WTC11 (cell line): ENCODE measurements at regions not wholly inside any gene's neighbourhood (a gene's known extent, or its start where the extent isn't known, plus 50 kb on each side); places are given as distances from the start of the nearest gene placed in this dataset.
A peak's percentile ranks its signal among the peaks of the same experiment; 100 is the strongest.

Source experiments
- ATAC-seq: fragments of 200-7000 bp; cut with Tn5 transposase; 2 replicates; pipeline ENCODE4 v1.10.0; 2021; ENCODE audit warnings: mild to moderate bottlenecking, moderate library complexity
- CTCF ChIA-PET: fragments of 300-600 bp; sonication (Branson Sonifier 250); formaldehyde crosslinking; loops from one replicate; lab custom pipeline; 2021; ENCODE audit warnings: antibody characterized with exemption; lab: Charles Lee
- POLR2A ChIA-PET: fragments of 350-600 bp; sonication (Branson Sonifier 250); formaldehyde crosslinking; loops from one replicate; lab custom pipeline; 2021; ENCODE audit warnings: antibody characterized with exemption; lab: Charles Lee
- DNase-seq: peaks from one replicate; pipeline ENCODE4 v3.0.0; 2021; ENCODE audit warnings: low spot score
- H3K27ac Mint-ChIP-seq: 2 replicates; pipeline ENCODE4 v1.8.0; 2021; ENCODE audit warnings: mixed read lengths
- H3K27me3 Mint-ChIP-seq: 2 replicates; pipeline ENCODE4 v1.8.0; 2021; ENCODE audit warnings: low read depth, mild to moderate bottlenecking, moderate library complexity, mixed read lengths
- H3K36me3 Mint-ChIP-seq: 2 replicates; pipeline ENCODE4 v1.8.0; 2021; ENCODE audit warnings: mixed read lengths
- H3K4me1 Mint-ChIP-seq: 2 replicates; pipeline ENCODE4 v1.8.0; 2022; ENCODE audit warnings: mixed read lengths
- H3K4me3 Mint-ChIP-seq: 2 replicates; pipeline ENCODE4 v1.8.0; 2021; ENCODE audit warnings: mild to moderate bottlenecking, moderate library complexity, mixed read lengths
- H3K9me3 Mint-ChIP-seq: 2 replicates; pipeline ENCODE4 v1.8.0; 2021; ENCODE audit warnings: mixed read lengths
- EMX1 ChIP-seq: fragments of 250-450 bp; sonication (Bioruptor Pico); IDR thresholded peaks from 2 replicates; pipeline ENCODE4 v1.8.0; 2021; ENCODE audit warnings: mild to moderate bottlenecking
- ESRRA ChIP-seq: sonication (generic); formaldehyde crosslinking; IDR thresholded peaks from 2 replicates; pipeline ENCODE4 v1.8.1; 2022; ENCODE audit warnings: mild to moderate bottlenecking, missing genetic modification reagents, borderline replicate concordance
- GRHL2 ChIP-seq: fragments of 250-450 bp; sonication (Bioruptor Pico); IDR thresholded peaks from 2 replicates; pipeline ENCODE4 v1.8.0; 2022; ENCODE audit warnings: mild to moderate bottlenecking, moderate library complexity; ENCODE audit not compliant: insufficient replicate concordance, severe bottlenecking
- GTF2I ChIP-seq: fragments of 250-450 bp; sonication (Bioruptor Pico); conservative IDR thresholded peaks from 2 replicates; pipeline ENCODE4 v1.4.0; 2021; ENCODE audit warnings: mild to moderate bottlenecking
- HMGA2 ChIP-seq: fragments of 250-450 bp; sonication (Bioruptor Pico); IDR thresholded peaks from 2 replicates; pipeline ENCODE4 v1.4.0; 2021; ENCODE audit warnings: mild to moderate bottlenecking, moderate library complexity
- IRF2 ChIP-seq: sonication (generic); formaldehyde crosslinking; IDR thresholded peaks from 2 replicates; pipeline ENCODE4 v1.8.0; 2022; ENCODE audit warnings: low read depth, missing genetic modification reagents, borderline replicate concordance
- NR2C2 ChIP-seq: sonication (generic); formaldehyde crosslinking; IDR thresholded peaks from 2 replicates; pipeline ENCODE4 v1.8.0; 2022; ENCODE audit warnings: mild to moderate bottlenecking, missing genetic modification reagents
- PRRX2 ChIP-seq: fragments of 250-450 bp; sonication (Bioruptor Pico); IDR thresholded peaks from 2 replicates; pipeline ENCODE4 v1.8.0; 2021; ENCODE audit warnings: mild to moderate bottlenecking
- RORB ChIP-seq: fragments of 250-450 bp; sonication (Bioruptor Pico); IDR thresholded peaks from 2 replicates; pipeline ENCODE4 v1.9.0; 2021; ENCODE audit warnings: mild to moderate bottlenecking
- SOX15 ChIP-seq: fragments of 250-450 bp; sonication (Bioruptor Pico); IDR thresholded peaks from 2 replicates; pipeline ENCODE4 v1.9.0; 2021; ENCODE audit warnings: mild to moderate bottlenecking
- SP1 ChIP-seq: sonication (generic); formaldehyde crosslinking; conservative IDR thresholded peaks from 2 replicates; pipeline ENCODE4 v1.8.1; 2022; ENCODE audit warnings: missing genetic modification reagents
- ZNF263 ChIP-seq: sonication (generic); formaldehyde crosslinking; IDR thresholded peaks from 2 replicates; pipeline ENCODE4 v1.8.1; 2022; ENCODE audit warnings: low read depth, mild to moderate bottlenecking, moderate library complexity, missing genetic modification reagents
- ZNF396 ChIP-seq: fragments of 250-450 bp; sonication (Bioruptor Pico); IDR thresholded peaks from 2 replicates; pipeline ENCODE4 v1.8.0; 2021; ENCODE audit warnings: mild to moderate bottlenecking, moderate library complexity, borderline replicate concordance
- ZNF671 ChIP-seq: fragments of 250-450 bp; sonication (Bioruptor Pico); IDR thresholded peaks from 2 replicates; pipeline ENCODE4 v1.8.0; 2021; ENCODE audit warnings: mild to moderate bottlenecking
- TF ChIP-seq, protein P1 (sequence below): fragments of 250-450 bp; sonication (Bioruptor Pico); IDR thresholded peaks from 2 replicates; pipeline ENCODE4 v1.8.0; 2021; ENCODE audit warnings: mild to moderate bottlenecking
- TF ChIP-seq, protein P2 (sequence below): fragments of 250-450 bp; sonication (Bioruptor Pico); IDR thresholded peaks from 2 replicates; pipeline ENCODE4 v1.9.0; 2021; ENCODE audit warnings: mild to moderate bottlenecking, borderline replicate concordance
- TF ChIP-seq, protein P3 (sequence below): sonication (generic); formaldehyde crosslinking; IDR thresholded peaks from 2 replicates; pipeline ENCODE4 v1.8.1; 2023; ENCODE audit warnings: mild to moderate bottlenecking, missing genetic modification reagents
- TF ChIP-seq, protein P4 (sequence below): sonication (generic); formaldehyde crosslinking; IDR thresholded peaks from 2 replicates; pipeline ENCODE4 v1.8.0; 2022; ENCODE audit warnings: mild to moderate bottlenecking, missing genetic modification reagents
- TF ChIP-seq, protein P5 (sequence below): sonication (generic); formaldehyde crosslinking; IDR thresholded peaks from 2 replicates; pipeline ENCODE4 v1.8.0; 2023; ENCODE audit warnings: missing genetic modification reagents
- TF ChIP-seq, protein P6 (sequence below): sonication (generic); formaldehyde crosslinking; IDR thresholded peaks from 2 replicates; pipeline ENCODE4 v1.8.1; 2022; ENCODE audit warnings: mild to moderate bottlenecking, moderate library complexity, missing genetic modification reagents
- TF ChIP-seq, protein P7 (sequence below): fragments of 250-450 bp; sonication (Bioruptor Pico); IDR thresholded peaks from 2 replicates; pipeline ENCODE4 v1.9.0; 2021; ENCODE audit warnings: mild to moderate bottlenecking

DNA sequence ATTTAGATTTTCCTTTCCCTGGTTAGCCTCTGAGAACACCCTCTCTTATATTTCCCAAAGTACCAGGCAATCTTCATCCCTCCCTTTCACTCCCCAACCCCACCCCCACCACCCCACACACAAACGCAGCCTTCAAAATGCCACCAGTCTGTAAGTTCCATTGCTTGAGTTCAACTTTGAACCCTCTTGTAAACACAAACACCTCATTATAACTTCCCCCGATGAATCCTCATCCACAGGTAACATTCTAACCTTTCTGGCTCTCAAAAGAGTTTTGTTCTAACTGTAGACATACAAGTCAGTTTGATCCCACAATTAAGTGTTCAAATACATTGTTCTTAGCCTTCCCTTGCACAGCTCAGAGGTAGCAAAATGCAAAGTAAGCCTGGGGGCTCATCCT is 199.4 kb upstream of the FOXN3 start (continued):
- TF ChIP-seq, protein P1, sequence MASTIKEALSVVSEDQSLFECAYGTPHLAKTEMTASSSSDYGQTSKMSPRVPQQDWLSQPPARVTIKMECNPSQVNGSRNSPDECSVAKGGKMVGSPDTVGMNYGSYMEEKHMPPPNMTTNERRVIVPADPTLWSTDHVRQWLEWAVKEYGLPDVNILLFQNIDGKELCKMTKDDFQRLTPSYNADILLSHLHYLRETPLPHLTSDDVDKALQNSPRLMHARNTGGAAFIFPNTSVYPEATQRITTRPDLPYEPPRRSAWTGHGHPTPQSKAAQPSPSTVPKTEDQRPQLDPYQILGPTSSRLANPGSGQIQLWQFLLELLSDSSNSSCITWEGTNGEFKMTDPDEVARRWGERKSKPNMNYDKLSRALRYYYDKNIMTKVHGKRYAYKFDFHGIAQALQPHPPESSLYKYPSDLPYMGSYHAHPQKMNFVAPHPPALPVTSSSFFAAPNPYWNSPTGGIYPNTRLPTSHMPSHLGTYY (CRISPR knock-in tag) = no peak
- TF ChIP-seq, protein P2, sequence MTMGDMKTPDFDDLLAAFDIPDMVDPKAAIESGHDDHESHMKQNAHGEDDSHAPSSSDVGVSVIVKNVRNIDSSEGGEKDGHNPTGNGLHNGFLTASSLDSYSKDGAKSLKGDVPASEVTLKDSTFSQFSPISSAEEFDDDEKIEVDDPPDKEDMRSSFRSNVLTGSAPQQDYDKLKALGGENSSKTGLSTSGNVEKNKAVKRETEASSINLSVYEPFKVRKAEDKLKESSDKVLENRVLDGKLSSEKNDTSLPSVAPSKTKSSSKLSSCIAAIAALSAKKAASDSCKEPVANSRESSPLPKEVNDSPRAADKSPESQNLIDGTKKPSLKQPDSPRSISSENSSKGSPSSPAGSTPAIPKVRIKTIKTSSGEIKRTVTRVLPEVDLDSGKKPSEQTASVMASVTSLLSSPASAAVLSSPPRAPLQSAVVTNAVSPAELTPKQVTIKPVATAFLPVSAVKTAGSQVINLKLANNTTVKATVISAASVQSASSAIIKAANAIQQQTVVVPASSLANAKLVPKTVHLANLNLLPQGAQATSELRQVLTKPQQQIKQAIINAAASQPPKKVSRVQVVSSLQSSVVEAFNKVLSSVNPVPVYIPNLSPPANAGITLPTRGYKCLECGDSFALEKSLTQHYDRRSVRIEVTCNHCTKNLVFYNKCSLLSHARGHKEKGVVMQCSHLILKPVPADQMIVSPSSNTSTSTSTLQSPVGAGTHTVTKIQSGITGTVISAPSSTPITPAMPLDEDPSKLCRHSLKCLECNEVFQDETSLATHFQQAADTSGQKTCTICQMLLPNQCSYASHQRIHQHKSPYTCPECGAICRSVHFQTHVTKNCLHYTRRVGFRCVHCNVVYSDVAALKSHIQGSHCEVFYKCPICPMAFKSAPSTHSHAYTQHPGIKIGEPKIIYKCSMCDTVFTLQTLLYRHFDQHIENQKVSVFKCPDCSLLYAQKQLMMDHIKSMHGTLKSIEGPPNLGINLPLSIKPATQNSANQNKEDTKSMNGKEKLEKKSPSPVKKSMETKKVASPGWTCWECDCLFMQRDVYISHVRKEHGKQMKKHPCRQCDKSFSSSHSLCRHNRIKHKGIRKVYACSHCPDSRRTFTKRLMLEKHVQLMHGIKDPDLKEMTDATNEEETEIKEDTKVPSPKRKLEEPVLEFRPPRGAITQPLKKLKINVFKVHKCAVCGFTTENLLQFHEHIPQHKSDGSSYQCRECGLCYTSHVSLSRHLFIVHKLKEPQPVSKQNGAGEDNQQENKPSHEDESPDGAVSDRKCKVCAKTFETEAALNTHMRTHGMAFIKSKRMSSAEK (CRISPR knock-in tag) = no peak
- TF ChIP-seq SOX15 (CRISPR knock-in tag) (no peak), PRRX2 (CRISPR knock-in tag) (no peak), ZNF396 (CRISPR knock-in tag) (no peak), ZNF263 (CRISPR knock-in tag) (no peak)
- TF ChIP-seq, protein P3, sequence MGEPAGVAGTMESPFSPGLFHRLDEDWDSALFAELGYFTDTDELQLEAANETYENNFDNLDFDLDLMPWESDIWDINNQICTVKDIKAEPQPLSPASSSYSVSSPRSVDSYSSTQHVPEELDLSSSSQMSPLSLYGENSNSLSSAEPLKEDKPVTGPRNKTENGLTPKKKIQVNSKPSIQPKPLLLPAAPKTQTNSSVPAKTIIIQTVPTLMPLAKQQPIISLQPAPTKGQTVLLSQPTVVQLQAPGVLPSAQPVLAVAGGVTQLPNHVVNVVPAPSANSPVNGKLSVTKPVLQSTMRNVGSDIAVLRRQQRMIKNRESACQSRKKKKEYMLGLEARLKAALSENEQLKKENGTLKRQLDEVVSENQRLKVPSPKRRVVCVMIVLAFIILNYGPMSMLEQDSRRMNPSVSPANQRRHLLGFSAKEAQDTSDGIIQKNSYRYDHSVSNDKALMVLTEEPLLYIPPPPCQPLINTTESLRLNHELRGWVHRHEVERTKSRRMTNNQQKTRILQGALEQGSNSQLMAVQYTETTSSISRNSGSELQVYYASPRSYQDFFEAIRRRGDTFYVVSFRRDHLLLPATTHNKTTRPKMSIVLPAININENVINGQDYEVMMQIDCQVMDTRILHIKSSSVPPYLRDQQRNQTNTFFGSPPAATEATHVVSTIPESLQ (CRISPR knock-in tag) = no peak
- TF ChIP-seq, protein P4, sequence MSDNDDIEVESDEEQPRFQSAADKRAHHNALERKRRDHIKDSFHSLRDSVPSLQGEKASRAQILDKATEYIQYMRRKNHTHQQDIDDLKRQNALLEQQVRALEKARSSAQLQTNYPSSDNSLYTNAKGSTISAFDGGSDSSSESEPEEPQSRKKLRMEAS = no peak

DNA sequence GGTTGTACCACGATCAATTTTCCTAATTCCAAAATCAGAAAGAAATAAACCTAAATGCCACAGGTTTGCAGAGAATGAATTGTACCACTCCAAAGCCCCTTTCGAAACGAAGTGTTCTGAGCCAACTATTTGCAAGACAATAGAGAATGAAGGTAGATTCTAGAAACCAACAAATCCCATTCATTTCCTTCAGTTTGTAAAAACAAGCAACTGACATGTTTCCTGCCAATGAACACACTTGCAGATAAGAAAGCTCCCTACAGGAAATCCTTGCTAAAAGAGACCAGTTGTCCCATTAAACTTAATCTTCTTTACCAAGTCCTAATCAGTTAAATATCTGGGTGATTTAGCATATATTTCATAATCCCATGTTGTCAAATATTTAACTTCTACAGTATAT is 198.4 kb upstream of the FOXN3 start:
- Mint-ChIP-seq H3K4me3 (peak overlapping the region; percentile 82), H3K4me1 (peaks cover 71% of the 10 kb centered on the region), H3K36me3 (peaks cover 10% of the 10 kb centered on the region), H3K27me3 (no peaks in the 10 kb centered on the region), H3K9me3 (no peaks in the 10 kb centered on the region), H3K27ac (peak overlapping the region; percentile 92)
- POLR2A ChIA-PET = interaction anchor here (1.2 to 1.9 kb wide), 2 partner anchors 12 to 199 kb away, joined by 3 to 4 read pairs; no protein-coding TSS in a partner anchor
- peak; percentile 6; the same call in 1 of the 2 replicates for ATAC-seq
- CTCF ChIA-PET = interaction anchor here (0.6 to 1.5 kb wide), 2 partner anchors 106 to 438 kb away, joined by 3 read pairs; no protein-coding TSS in a partner anchor
- TF ChIP-seq RORB (CRISPR knock-in tag) (no peak), SP1 (CRISPR knock-in tag) (0 out of 2 replicates have a peak, but pooled peaks have one; percentile 27)
- no peak for DNase-seq

DNA sequence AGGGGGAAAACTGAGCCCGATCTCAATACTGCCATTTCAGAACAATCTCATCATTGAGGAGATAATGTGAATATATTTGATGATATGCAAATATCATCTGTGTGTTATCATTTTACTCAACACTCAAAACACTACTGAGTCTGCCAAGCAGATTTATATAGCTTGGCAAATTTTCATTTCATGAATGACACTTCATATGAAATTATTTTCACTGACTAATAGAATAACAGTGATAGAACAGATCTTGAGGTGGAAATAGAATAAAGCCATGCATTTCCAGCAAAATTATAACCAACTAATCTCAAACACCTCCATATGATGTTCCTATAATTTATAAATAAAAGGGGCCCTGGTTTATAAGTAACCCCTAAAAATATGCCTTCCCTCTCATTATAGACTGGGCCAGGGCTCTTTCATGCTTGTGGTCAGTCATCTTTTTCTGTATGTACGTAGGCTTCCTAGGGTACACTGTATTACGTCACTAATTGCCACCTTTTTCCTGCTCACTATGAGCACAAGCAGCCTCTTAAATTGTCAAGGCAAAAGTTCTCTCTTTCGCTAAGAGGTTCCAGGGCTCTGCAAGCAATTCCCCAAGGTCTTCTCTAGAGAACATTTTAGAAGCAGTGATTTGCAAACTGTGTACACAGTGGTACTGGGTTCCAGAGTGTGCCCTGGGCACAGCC is 197.1 kb upstream of the FOXN3 start:
- no peaks in the 10 kb centered on the region for H3K9me3 Mint-ChIP-seq
- peaks cover 73% of the 10 kb centered on the region for H3K4me1 Mint-ChIP-seq
- H3K27me3 Mint-ChIP-seq = no peaks in the 10 kb centered on the region
- POLR2A ChIA-PET = interaction anchor here (0.6 to 0.7 kb wide), 2 partner anchors 116 to 304 kb away, joined by 5 to 6 read pairs; no protein-coding TSS in a partner anchor
- H3K36me3 Mint-ChIP-seq = peaks cover 10% of the 10 kb centered on the region
- no peak for ATAC-seq
- peak overlapping the region; percentile 82 for H3K4me3 Mint-ChIP-seq
- H3K27ac Mint-ChIP-seq = peak overlapping the region; percentile 92
- CTCF ChIA-PET = interaction anchor here (0.7 kb wide), 1 partner anchor 40 kb away, joined by 6 read pairs; no protein-coding TSS in a partner anchor
- DNase-seq = no peak
- TF ChIP-seq ZNF263 (CRISPR knock-in tag) (no peak), IRF2 (CRISPR knock-in tag) (no peak), EMX1 (CRISPR knock-in tag) (no peak), GRHL2 (no peak), GTF2I (no peak), HMGA2 (CRISPR knock-in tag) (no peak), RORB (CRISPR knock-in tag) (no peak), NR2C2 (CRISPR knock-in tag) (no peak), ZNF671 (no peak), ESRRA (no peak)
- TF ChIP-seq, protein P5, sequence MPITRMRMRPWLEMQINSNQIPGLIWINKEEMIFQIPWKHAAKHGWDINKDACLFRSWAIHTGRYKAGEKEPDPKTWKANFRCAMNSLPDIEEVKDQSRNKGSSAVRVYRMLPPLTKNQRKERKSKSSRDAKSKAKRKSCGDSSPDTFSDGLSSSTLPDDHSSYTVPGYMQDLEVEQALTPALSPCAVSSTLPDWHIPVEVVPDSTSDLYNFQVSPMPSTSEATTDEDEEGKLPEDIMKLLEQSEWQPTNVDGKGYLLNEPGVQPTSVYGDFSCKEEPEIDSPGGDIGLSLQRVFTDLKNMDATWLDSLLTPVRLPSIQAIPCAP (CRISPR knock-in tag) = no peak
- TF ChIP-seq, protein P1 (CRISPR knock-in tag) = no peak
- TF ChIP-seq, protein P6, sequence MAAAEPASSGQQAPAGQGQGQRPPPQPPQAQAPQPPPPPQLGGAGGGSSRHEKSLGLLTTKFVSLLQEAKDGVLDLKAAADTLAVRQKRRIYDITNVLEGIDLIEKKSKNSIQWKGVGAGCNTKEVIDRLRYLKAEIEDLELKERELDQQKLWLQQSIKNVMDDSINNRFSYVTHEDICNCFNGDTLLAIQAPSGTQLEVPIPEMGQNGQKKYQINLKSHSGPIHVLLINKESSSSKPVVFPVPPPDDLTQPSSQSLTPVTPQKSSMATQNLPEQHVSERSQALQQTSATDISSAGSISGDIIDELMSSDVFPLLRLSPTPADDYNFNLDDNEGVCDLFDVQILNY (CRISPR knock-in tag) = no peak
- TF ChIP-seq, protein P7, sequence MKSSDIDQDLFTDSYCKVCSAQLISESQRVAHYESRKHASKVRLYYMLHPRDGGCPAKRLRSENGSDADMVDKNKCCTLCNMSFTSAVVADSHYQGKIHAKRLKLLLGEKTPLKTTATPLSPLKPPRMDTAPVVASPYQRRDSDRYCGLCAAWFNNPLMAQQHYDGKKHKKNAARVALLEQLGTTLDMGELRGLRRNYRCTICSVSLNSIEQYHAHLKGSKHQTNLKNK (CRISPR knock-in tag) = no peak
